BLaER1 treated with 17β-estradiol and CSF1 and Interleukin-3, amounts not matched to agents 10 nM and 100 nM (cell line): ENCODE measurements at regions not wholly inside any gene's neighbourhood (a gene's known extent, or its start where the extent isn't known, plus 50 kb on each side); places are given as distances from the start of the nearest gene placed in this dataset.
A peak's percentile ranks its signal among the peaks of the same experiment; 100 is the strongest.

Experiments
- H3K27ac ChIP-seq, 11 experiments: shearing (Covaris generic); formaldehyde crosslinking; 2 replicates each; pipeline ENCODE4 v1.8.1; 2022
- H3K27me3 ChIP-seq, 11 experiments: shearing (Covaris generic); formaldehyde crosslinking; 2 replicates each; pipeline ENCODE4 v1.8.1; 2022
- H3K36me3 ChIP-seq, 11 experiments: shearing (Covaris generic); formaldehyde crosslinking; 2 replicates each; pipeline ENCODE4 v1.8.1; 2022
- H3K4me1 ChIP-seq, 10 experiments: shearing (Covaris generic); formaldehyde crosslinking; 2 replicates each; pipeline ENCODE4 v1.8.1; 2022
- H3K4me2 ChIP-seq, 11 experiments: shearing (Covaris generic); formaldehyde crosslinking; 2 replicates each; pipeline ENCODE4 v1.8.1; 2022
- H3K4me3 ChIP-seq, 10 experiments: shearing (Covaris generic); formaldehyde crosslinking; 2 replicates each; pipeline ENCODE4 v1.8.1; 2022
- H3K9ac ChIP-seq, 11 experiments: shearing (Covaris generic); formaldehyde crosslinking; 2 replicates each; pipeline ENCODE4 v1.8.1; 2022
- H3K9me3 ChIP-seq, 11 experiments: shearing (Covaris generic); formaldehyde crosslinking; replicated peaks in 1 of 11; 2 replicates each; pipeline ENCODE4 v1.8.1; 2022
- H4K20me1 ChIP-seq, 11 experiments: shearing (Covaris generic); formaldehyde crosslinking; 2 replicates each; pipeline ENCODE4 v1.8.1; 2022
- Cebpa-rat ChIP-seq, 11 experiments: shearing (Covaris generic); IDR thresholded peaks; 2 replicates each; pipeline ENCODE4 v1.8.1; 2022

DNA sequence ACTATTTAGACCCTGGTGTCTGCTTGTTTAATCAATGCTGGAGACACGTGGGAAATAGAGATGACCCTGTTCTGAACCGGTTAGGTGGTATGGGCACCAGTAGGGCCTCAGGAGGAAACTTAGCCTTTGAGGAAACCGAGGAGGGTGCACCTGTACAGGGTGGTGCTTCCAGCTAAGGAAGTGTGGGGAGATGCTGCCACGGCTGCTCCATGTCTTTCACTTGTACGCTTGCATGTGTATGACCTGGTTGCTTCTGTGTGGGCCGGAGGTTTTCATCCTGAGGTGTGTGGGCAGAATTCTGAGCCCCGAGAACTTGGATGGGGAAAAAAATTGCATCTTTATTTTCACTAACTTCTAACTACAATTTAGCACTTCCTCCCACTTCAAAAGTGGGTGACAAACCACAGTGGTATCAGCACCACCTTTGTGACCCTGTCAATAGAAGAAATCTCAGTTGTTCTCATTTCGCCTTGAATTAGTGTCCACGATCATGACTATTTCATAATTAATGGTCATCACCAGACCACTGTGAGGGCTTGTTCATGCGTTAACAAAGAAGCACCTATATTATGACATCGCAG is 99.8 kb upstream of the SPATA31C2 start:
- Histone ChIP-seq H3K27ac (no peak overlapping the region), H3K9me3 (peaks cover 0 to 2% (median 0%) of the 10 kb centered on the region in 11 experiments; a peak in 1 of 22 replicates), H3K9ac (no peak overlapping the region), H3K4me3 (no peak overlapping the region), H3K27me3 (no peaks in the 10 kb centered on the region), H3K4me1 (peaks cover 16 to 41% (median 30%) of the 10 kb centered on the region in 10 experiments), H4K20me1 (no peaks in the 10 kb centered on the region), H3K4me2 (peak overlapping the region in 7 of 11 experiments; percentile 5 to 45 (median 35); a peak in 9 of 22 replicates), H3K36me3 (no peaks in the 10 kb centered on the region)
- no peak for TF ChIP-seq Cebpa-rat (IDR thresholded peaks at IDR 0.05)

DNA sequence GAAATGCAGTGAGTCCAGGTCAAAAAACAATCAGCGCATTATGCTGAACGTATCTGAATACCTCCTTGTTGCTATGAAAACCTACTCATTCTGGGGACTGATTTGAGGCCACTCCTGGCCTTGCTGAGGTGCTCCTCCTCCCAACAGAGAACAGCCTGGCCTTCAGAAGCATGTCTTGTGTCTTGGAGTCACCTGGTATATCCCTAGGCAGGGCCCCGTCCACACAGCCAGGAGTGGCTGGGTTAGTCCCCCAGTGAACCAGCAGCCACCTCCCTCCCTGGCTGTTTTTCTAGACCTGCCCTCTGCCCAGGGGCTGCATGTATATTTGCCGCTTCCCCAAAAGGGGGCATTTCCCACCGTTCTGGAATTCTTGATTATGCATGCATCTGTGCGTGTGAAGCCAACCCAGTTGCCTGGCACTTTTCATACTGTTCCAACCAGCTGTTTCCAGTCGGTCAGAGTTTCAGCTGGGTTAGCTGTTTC is 99.2 kb upstream of the SPATA31C2 start:
- Histone ChIP-seq H3K36me3 (no peaks in the 10 kb centered on the region), H3K27ac (no peak overlapping the region), H3K9ac (no peak overlapping the region), H3K27me3 (no peaks in the 10 kb centered on the region), H3K4me2 (peak overlapping the region in 7 of 11 experiments; percentile 5 to 45 (median 35); a peak in 7 of 22 replicates), H3K9me3 (peaks cover under 1 to 8% (median 4%) of the 10 kb centered on the region in 11 experiments; a peak in 17 of 22 replicates), H3K4me1 (peaks cover 16 to 47% (median 34%) of the 10 kb centered on the region in 10 experiments), H4K20me1 (no peaks in the 10 kb centered on the region), H3K4me3 (no peak overlapping the region)
- TF ChIP-seq Cebpa-rat (IDR thresholded peaks at IDR 0.05), result no peak

DNA sequence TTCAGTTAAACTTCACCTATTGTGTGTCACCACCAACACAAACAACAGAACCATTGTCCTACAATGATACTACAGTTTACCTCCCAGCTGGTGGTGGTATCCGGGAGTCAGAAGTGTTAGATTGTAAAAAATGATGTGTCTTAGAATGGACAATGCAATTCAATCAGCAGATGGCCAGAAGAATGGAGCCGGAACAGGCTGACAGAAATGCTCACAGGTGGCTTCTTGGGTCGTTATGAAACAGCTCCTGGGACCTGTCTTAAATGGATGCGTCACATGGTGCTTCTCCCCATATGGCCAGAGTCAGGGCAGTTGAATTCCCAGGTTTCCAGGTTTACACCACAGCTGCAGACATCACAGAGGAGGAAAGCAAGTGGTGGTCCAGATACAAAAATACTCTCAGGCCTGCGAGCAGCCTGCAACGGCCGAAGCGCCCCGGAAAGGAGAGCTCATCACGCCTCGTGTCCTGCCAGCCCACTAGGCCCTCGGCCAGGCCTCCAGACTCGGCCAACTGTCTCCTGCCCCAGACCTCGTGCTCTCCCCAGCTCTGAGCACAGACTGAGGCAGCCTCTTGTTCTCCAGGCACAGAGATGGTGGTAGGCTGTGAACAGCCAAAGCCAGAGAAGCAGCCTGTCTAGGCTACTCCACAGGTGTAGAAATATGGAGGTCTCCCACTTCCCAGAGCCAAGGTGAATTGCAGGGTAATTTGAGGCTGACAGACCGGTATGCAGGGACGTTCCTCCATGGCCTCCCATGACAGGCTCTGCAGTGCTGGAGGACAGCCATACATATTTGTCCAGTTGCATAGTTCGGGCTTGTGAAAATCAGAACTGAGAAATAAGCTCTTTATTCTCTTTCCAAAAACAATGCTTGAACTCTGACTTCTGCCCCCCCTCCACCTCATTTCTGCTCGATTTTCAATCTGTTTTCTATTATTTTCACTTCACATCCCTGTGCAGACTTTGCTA is 98.5 kb upstream of the SPATA31C2 start:
- no peaks in the 10 kb centered on the region for H3K36me3 ChIP-seq
- TF ChIP-seq Cebpa-rat (IDR thresholded peaks at IDR 0.05), result no peak
- H3K9me3 ChIP-seq, result peaks cover 7 to 15% (median 11%) of the 10 kb centered on the region in 11 experiments; a peak in 21 of 22 replicates
- no peak overlapping the region for H3K4me3 ChIP-seq
- no peaks in the 10 kb centered on the region for H4K20me1 ChIP-seq
- H3K9ac ChIP-seq, result no peak overlapping the region
- H3K27me3 ChIP-seq, result no peaks in the 10 kb centered on the region
- peaks cover 16 to 52% (median 36%) of the 10 kb centered on the region in 10 experiments for H3K4me1 ChIP-seq
- 0 out of 22 replicates have a peak overlapping the region, but pooled peaks of 3 of the 11 experiments have one; percentile 10 to 45 (median 24) for H3K4me2 ChIP-seq
- no peak overlapping the region for H3K27ac ChIP-seq

DNA sequence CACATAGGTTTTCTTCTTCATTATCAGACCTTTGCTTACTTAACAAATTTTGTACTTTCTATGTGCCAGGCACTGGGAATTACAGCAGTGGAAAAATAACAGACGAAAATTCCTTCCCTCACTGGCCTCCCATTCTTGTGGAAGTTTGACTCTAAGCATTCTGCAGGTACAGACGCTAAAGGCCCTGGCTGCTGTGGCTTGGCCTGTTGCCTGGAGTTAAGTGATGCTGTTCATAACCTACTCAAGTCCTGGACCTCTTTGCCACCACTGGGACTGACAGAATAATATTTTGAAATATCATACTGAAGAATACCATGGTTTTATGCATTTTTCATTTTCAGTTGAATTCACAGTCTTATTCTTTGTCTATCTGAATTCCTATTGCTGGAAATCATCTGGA is 97.3 kb upstream of the SPATA31C2 start:
- H3K9ac ChIP-seq, result no peak overlapping the region
- no peaks in the 10 kb centered on the region for H3K36me3 ChIP-seq
- 0 out of 22 replicates have a peak overlapping the region, but pooled peaks of 1 of the 11 experiments have one; percentile 65 for H3K4me2 ChIP-seq
- H4K20me1 ChIP-seq, result no peaks in the 10 kb centered on the region
- peaks cover 16 to 52% (median 36%) of the 10 kb centered on the region in 10 experiments for H3K4me1 ChIP-seq
- H3K9me3 ChIP-seq, result peaks cover 19 to 27% (median 23%) of the 10 kb centered on the region in 11 experiments
- H3K4me3 ChIP-seq, result no peak overlapping the region
- no peaks in the 10 kb centered on the region for H3K27me3 ChIP-seq
- TF ChIP-seq Cebpa-rat (IDR thresholded peaks at IDR 0.05), result no peak
- no peak overlapping the region for H3K27ac ChIP-seq

DNA sequence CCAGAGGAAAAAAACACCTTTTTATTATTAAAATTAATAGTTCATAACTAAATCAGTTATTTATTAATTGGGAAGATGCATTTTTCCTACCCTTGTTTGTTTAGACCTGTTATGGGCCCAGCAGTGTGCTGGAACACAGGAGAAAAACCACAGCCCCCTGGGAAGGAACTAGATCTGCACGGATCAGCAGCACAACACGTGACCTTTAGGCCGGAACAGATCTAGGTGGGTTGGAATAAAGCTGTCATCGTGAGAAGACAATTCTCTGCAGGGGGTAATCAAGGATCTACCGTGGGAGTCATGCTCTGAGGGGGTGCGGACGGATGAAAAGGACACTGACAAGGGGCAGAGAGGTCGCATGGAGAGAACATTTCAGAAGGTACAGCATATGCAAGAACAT is 95.8 kb upstream of the SPATA31C2 start:
- Histone ChIP-seq H4K20me1 (no peaks in the 10 kb centered on the region), H3K36me3 (no peaks in the 10 kb centered on the region), H3K27ac (peak overlapping the region in 2 of 11 experiments; percentile 13 to 16; a peak in 1 of 22 replicates), H3K27me3 (no peaks in the 10 kb centered on the region), H3K9me3 (peaks cover 22 to 34% (median 28%) of the 10 kb centered on the region in 11 experiments), H3K9ac (0 out of 22 replicates have a peak overlapping the region, but pooled peaks of 1 of the 11 experiments have one; percentile 10), H3K4me2 (peak overlapping the region; percentile 41 to 82 (median 66)), H3K4me1 (peaks cover 16 to 52% (median 36%) of the 10 kb centered on the region in 10 experiments), H3K4me3 (no peak overlapping the region)
- TF ChIP-seq Cebpa-rat (IDR thresholded peaks at IDR 0.05), result no peak

DNA sequence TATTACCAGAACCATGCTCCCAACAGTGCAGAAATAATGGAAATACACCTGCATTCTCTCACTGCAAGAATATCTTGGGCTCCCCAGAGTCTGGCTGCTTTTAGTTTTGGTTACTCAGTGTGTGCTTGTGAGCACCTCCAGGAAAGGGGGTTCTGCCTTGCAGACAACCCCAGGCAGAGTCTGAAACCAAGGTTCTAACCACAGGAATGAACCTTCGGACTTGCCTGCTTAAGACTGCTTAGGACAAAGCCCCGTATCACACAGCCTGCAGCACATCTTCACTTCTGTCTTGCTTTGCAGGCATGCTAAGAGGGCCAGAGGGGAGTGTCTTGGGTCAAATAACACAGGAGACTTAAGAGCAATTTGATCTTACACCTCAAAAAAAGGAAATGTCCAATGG is 94.8 kb upstream of the SPATA31C2 start:
- Histone ChIP-seq H3K27me3 (no peaks in the 10 kb centered on the region), H3K27ac (no peak overlapping the region), H3K4me1 (peaks cover 16 to 48% (median 33%) of the 10 kb centered on the region in 10 experiments), H3K36me3 (no peaks in the 10 kb centered on the region), H4K20me1 (no peaks in the 10 kb centered on the region), H3K4me2 (peak overlapping the region in 8 of 11 experiments; percentile 21 to 79 (median 64); a peak in 14 of 22 replicates), H3K9ac (no peak overlapping the region), H3K9me3 (peaks cover 22 to 34% (median 28%) of the 10 kb centered on the region in 11 experiments), H3K4me3 (no peak overlapping the region)
- no peak for TF ChIP-seq Cebpa-rat (IDR thresholded peaks at IDR 0.05)

DNA sequence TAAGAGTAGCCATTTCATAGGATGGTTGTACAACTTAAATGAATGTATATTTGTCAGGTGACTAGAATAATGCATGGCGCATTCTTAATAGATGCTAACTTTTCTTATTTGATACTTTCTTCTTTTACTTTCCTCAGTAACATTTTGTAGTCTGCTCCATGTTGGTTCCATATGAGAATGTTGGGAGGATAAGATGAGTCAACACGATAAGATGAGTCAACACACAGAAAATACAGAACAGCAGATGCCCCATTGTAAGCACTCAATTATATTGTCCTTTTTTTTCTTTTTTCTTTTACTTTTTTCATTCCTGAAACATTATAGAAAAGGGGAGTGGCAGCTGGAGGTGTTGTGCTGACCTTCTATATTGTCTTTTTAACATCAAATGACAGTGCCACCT is 92.3 kb upstream of the SPATA31C2 start:
- no peak overlapping the region for H3K9ac ChIP-seq
- H3K36me3 ChIP-seq, result no peaks in the 10 kb centered on the region
- H3K9me3 ChIP-seq, result peaks cover 22 to 34% (median 28%) of the 10 kb centered on the region in 11 experiments
- H4K20me1 ChIP-seq, result no peaks in the 10 kb centered on the region
- TF ChIP-seq Cebpa-rat (IDR thresholded peaks at IDR 0.05), result no peak
- no peak overlapping the region for H3K27ac ChIP-seq
- H3K4me3 ChIP-seq, result no peak overlapping the region
- no peaks in the 10 kb centered on the region for H3K27me3 ChIP-seq
- H3K4me1 ChIP-seq, result peaks cover 16 to 32% (median 29%) of the 10 kb centered on the region in 10 experiments
- no peak overlapping the region for H3K4me2 ChIP-seq

DNA sequence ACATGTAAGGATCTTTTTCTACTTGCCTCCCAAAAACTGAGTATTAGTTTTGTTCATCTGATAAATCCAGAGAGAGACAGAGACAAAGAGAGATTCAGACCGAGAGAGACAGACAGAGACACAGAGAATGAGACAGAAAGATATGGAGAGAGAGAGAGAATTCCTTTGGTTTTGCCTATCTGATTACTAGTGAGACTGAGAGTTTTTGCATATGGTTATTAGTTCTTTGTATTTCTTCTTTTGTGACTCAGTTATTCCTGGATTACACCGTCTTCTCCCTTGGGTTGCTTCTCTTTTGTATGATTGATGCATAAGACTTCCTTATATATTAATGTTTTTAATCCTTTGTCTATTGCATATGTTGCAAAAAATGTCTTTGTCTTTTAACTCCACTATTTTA is 91.2 kb upstream of the SPATA31C2 start:
- no peaks in the 10 kb centered on the region for H4K20me1 ChIP-seq
- no peak overlapping the region for H3K27ac ChIP-seq
- H3K4me2 ChIP-seq, result no peak overlapping the region
- H3K27me3 ChIP-seq, result no peaks in the 10 kb centered on the region
- H3K4me1 ChIP-seq, result peaks cover 8 to 29% (median 23%) of the 10 kb centered on the region in 10 experiments
- no peak overlapping the region for H3K9ac ChIP-seq
- peaks cover 22 to 34% (median 28%) of the 10 kb centered on the region in 11 experiments for H3K9me3 ChIP-seq
- TF ChIP-seq Cebpa-rat (IDR thresholded peaks at IDR 0.05), result no peak
- H3K36me3 ChIP-seq, result no peaks in the 10 kb centered on the region
- no peak overlapping the region for H3K4me3 ChIP-seq

DNA sequence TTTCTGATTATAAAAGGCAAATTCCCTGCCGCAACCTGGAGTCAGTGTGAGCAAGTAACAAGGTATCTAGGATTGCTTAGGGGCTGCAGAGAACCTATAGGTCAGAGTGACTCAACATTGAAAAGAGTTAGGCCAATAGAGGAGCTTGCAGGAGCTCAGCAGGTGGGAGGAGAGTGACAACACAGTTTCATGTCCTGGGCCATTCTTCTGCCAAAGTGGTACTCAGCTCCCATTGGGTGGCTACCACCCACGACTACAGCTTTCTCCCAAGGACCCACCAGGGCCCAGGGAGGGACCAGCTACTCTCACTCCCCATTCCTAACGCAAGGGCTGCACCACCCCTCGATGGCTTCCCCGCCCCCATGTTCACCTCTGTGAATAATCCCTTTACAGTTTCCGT is 86.7 kb upstream of the SPATA31C2 start:
- Histone ChIP-seq H3K4me1 (peaks cover 30 to 49% (median 41%) of the 10 kb centered on the region in 10 experiments), H3K4me2 (peak overlapping the region in 2 of 11 experiments; percentile 10 to 48; a peak in 1 of 22 replicates), H3K9ac (no peak overlapping the region), H3K9me3 (peaks cover 0 to 9% (median under 1%) of the 10 kb centered on the region in 11 experiments; a peak in 7 of 22 replicates), H3K27me3 (no peaks in the 10 kb centered on the region), H4K20me1 (no peaks in the 10 kb centered on the region), H3K27ac (no peak overlapping the region), H3K36me3 (no peaks in the 10 kb centered on the region), H3K4me3 (no peak overlapping the region)
- no peak for TF ChIP-seq Cebpa-rat (IDR thresholded peaks at IDR 0.05)
